Panc1 (cell line): ENCODE measurements at regions not wholly inside any gene's neighbourhood (a gene's known extent, or its start where the extent isn't known, plus 50 kb on each side); places are given as distances from the start of the nearest gene placed in this dataset.

Experiments used
- ATAC-seq: fragments of 200-7000 bp; cut with Tn5 transposase; 2 replicates; pipeline ENCODE4 v1.9.1; 2020; ENCODE audit warnings: mild to moderate bottlenecking, moderate library complexity
- BruUV-seq: library from RNA; stranded (reverse); fragments of 400-500 nt; replicated peaks from 2 replicates; lab custom pipeline; 2021; lab: Mats Ljungman, UMichigan
- CTCF ChIA-PET: fragments of 300-600 bp; sonication (Branson Sonifier 250); formaldehyde crosslinking; loops from one replicate; lab custom pipeline; 2022; ENCODE audit warnings: antibody characterized with exemption; lab: Charles Lee
- POLR2A ChIA-PET: fragments of 300-600 bp; sonication (Branson Sonifier 250); formaldehyde crosslinking; loops from one replicate; lab custom pipeline; 2022; ENCODE audit warnings: antibody characterized with exemption; lab: Charles Lee
- DNase-seq: peaks from one replicate; pipeline ENCODE4 v3.0.0-alpha.2; 2010; ENCODE audit warnings: low read depth, low spot score
- H3K27ac ChIP-seq: 2 replicates; pipeline ENCODE4 v1.5.1; 2011; ENCODE audit warnings: mild to moderate bottlenecking, low read length, inconsistent platforms
- H3K27me3 ChIP-seq: fragments of 200-500 bp; sonication (Bioruptor generic); 2 replicates; pipeline ENCODE4 v1.6.0; 2014; ENCODE audit warnings: low read length, inconsistent platforms; ENCODE audit not compliant: control insufficient read depth, insufficient read depth
- H3K36me3 ChIP-seq: fragments of 200-500 bp; sonication (Bioruptor generic); 2 replicates; pipeline ENCODE4 v1.5.1; 2014; ENCODE audit warnings: inconsistent platforms, mild to moderate bottlenecking, low read length, moderate library complexity; ENCODE audit not compliant: control insufficient read depth, insufficient read depth
- H3K4me1 ChIP-seq: 2 replicates; pipeline ENCODE4 v1.5.1; 2011; ENCODE audit warnings: inconsistent platforms, mild to moderate bottlenecking, low read length, moderate library complexity; ENCODE audit not compliant: control insufficient read depth, insufficient read depth
- H3K4me3 ChIP-seq, 2 experiments: 2 replicates each; pipeline ENCODE4 v1.5.1; 2011 to 2012; ENCODE audit warnings: low read depth in 2 of 2, low read length in 2 of 2, mild to moderate bottlenecking in 2 of 2, inconsistent platforms in 1 of 2, moderate library complexity in 1 of 2
- H3K9me3 ChIP-seq: fragments of 200-500 bp; sonication (Bioruptor generic); 2 replicates; pipeline ENCODE4 v1.5.1; 2014; ENCODE audit warnings: low read depth, mild to moderate bottlenecking, inconsistent platforms, low read length, moderate library complexity; ENCODE audit not compliant: control insufficient read depth, insufficient read depth
- CTCF ChIP-seq: fragments of 450-650 bp; IDR thresholded peaks from 2 replicates; pipeline ENCODE4 v1.5.1; 2017; ENCODE audit warnings: mild to moderate bottlenecking
- POLR2AphosphoS5 ChIP-seq: IDR thresholded peaks from 2 replicates; pipeline ENCODE4 v1.6.1; 2012; ENCODE audit warnings: mild to moderate bottlenecking, low read depth, low read length, moderate library complexity
- REST ChIP-seq, 2 experiments: IDR thresholded peaks; 2 replicates each; pipeline ENCODE4 v1.6.1; 2011 to 2012; ENCODE audit warnings: low read depth in 2 of 2, control low read depth in 1 of 2, low read length in 1 of 2, mild to moderate bottlenecking in 1 of 2, moderate library complexity in 1 of 2; ENCODE audit not compliant: insufficient read depth in 1 of 2
- SIN3A ChIP-seq: IDR thresholded peaks from 2 replicates; pipeline ENCODE4 v1.6.1; 2012; ENCODE audit warnings: low read depth, mild to moderate bottlenecking, low read length, moderate library complexity, borderline replicate concordance; ENCODE audit not compliant: insufficient read depth
- TCF7L2 ChIP-seq: IDR thresholded peaks from 2 replicates; pipeline ENCODE4 v1.6.1; 2011; ENCODE audit warnings: mild to moderate bottlenecking, low read depth, low read length, inconsistent platforms
- in situ Hi-C: cut with HindIII; loops from 2 replicates; pipeline ENCODE4 v1.10.0; 2016; ENCODE audit warnings: low sequenced_read_pairs, low pct_unique_long_range_greater_than_20kb
- intact Hi-C: fragments of 100-400 bp; cut with micrococcal nuclease; formaldehyde crosslinking; loops from one replicate; pipeline ENCODE4 v1.10.0; 2022; ENCODE audit not compliant: unreplicated experiment

- no TSS peak for BruUV-seq
- H3K27ac ChIP-seq: no peak overlapping the region
- ChIA-PET POLR2A (no interaction called here), CTCF (no interaction called here)
- in situ Hi-C loops (no loop called here), intact Hi-C loops (loop anchor here (5.0 kb wide), 1 partner anchor 473 kb away; no protein-coding TSS in a partner anchor)
- DNase-seq: no peak
- H3K4me3 ChIP-seq: no peak overlapping the region
- no peaks in the 10 kb centered on the region for H3K9me3 ChIP-seq
- no peak for ATAC-seq
- H3K27me3 ChIP-seq: peaks cover 13% of the 10 kb centered on the region
- TF ChIP-seq REST (IDR thresholded peaks at IDR 0.05; ENCODE audit: insufficient read depth in 1 of 2, low read depth in 2 of 2, low read length in 1 of 2) (no peak), SIN3A (no peak), TCF7L2 (no peak), CTCF (no peak), POLR2AphosphoS5 (no peak)
- H3K4me1 ChIP-seq: peaks cover 4% of the 10 kb centered on the region
- no peaks in the 10 kb centered on the region for H3K36me3 ChIP-seq
These were observed 99.8 kb downstream of the TTLL2 start for GRCh38 chr6:167424700-167425099.

GRCh38 chr6:167426084-167426483, 101.2 kb downstream of the TTLL2 start:
- CTCF ChIA-PET: no interaction called here
- BruUV-seq: no TSS peak
- ATAC-seq: no peak

More at GRCh38 chr6:167426084-167426483, 101.2 kb downstream of the TTLL2 start:
- Histone ChIP-seq H3K36me3 (no peaks in the 10 kb centered on the region), H3K4me1 (peaks cover under 1% of the 10 kb centered on the region), H3K27me3 (peaks cover 12% of the 10 kb centered on the region), H3K27ac (no peak overlapping the region), H3K9me3 (no peaks in the 10 kb centered on the region), H3K4me3 (no peak overlapping the region)
- intact Hi-C loops: no loop called here
- in situ Hi-C loops: no loop called here
- POLR2A ChIA-PET: no interaction called here
- DNase-seq: no peak
- no peak for TF ChIP-seq POLR2AphosphoS5
- no peak for TF ChIP-seq REST (IDR thresholded peaks at IDR 0.05; ENCODE audit: insufficient read depth in 1 of 2, low read depth in 2 of 2, low read length in 1 of 2)
- TF ChIP-seq SIN3A: no peak
- TF ChIP-seq TCF7L2: no peak
- no peak for TF ChIP-seq CTCF
